Fibroblast of the aortic adventitia (primary cell): ENCODE measurements at regions not wholly inside any gene's neighbourhood (a gene's known extent, or its start where the extent isn't known, plus 50 kb on each side); places are given as distances from the start of the nearest gene placed in this dataset.

Source experiments
- DNase-seq: peaks from one replicate; pipeline ENCODE4 v3.0.0-alpha.2; 2010; ENCODE audit warnings: low read depth
- H3K4me3 ChIP-seq: 2 replicates; pipeline ENCODE4 v1.5.1; 2011; ENCODE audit warnings: low read depth, mild to moderate bottlenecking, control low read depth, low read length, moderate library complexity
- TF ChIP-seq, protein P1 (sequence below): IDR thresholded peaks from 2 replicates; pipeline ENCODE4 v1.5.1; 2011; ENCODE audit warnings: mild to moderate bottlenecking, low read length, control low read depth, inconsistent platforms; ENCODE audit not compliant: insufficient read depth

DNA sequence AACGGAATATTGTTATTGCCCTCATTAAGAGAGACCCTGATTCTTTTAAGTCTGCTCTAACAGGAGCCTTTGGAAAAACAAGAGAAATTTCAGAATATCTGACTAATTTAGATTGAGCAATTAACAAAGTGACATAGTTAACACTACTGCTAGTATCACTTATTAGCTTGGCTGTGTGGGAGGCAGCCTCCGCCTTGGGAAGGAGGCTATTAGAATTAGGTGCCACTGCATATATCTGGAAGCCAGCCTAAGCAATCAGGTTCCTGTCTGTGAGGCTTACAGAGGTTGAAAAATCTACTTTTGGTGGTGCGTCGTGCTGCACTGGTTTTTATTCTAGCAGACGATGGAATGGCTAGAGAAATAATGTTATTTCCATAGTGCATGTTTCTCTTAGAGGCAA lies 227.2 kb downstream of the OLFM4 start:
- TF ChIP-seq, protein P1, sequence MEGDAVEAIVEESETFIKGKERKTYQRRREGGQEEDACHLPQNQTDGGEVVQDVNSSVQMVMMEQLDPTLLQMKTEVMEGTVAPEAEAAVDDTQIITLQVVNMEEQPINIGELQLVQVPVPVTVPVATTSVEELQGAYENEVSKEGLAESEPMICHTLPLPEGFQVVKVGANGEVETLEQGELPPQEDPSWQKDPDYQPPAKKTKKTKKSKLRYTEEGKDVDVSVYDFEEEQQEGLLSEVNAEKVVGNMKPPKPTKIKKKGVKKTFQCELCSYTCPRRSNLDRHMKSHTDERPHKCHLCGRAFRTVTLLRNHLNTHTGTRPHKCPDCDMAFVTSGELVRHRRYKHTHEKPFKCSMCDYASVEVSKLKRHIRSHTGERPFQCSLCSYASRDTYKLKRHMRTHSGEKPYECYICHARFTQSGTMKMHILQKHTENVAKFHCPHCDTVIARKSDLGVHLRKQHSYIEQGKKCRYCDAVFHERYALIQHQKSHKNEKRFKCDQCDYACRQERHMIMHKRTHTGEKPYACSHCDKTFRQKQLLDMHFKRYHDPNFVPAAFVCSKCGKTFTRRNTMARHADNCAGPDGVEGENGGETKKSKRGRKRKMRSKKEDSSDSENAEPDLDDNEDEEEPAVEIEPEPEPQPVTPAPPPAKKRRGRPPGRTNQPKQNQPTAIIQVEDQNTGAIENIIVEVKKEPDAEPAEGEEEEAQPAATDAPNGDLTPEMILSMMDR = no peak

DNA sequence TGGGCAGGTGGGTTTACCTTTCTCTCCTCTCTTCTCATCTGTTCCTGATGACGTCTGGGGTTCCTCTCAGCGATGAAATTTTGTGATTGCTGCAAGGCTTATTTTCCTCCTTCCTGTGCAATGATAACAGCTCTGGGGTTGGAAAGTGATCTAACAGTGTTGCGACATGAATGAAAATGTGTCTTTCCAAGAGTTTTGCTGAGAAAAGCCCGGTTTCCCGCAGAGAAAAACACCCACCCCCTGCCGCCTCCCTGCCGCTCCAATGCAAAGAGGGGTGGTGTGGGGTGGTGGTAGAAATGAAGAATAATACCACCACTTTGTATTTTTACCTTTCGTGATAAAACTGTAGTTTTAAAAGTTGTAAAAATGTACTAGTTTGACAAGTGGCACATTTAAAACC lies 232.0 kb downstream of the OLFM4 start:
- TF ChIP-seq, protein P1 = no peak
- no peak overlapping the region for H3K4me3 ChIP-seq
- no peak for DNase-seq

More for the DNA sequence above, 227.2 kb downstream of the OLFM4 start:
- DNase-seq = no peak
- no peak overlapping the region for H3K4me3 ChIP-seq

DNA sequence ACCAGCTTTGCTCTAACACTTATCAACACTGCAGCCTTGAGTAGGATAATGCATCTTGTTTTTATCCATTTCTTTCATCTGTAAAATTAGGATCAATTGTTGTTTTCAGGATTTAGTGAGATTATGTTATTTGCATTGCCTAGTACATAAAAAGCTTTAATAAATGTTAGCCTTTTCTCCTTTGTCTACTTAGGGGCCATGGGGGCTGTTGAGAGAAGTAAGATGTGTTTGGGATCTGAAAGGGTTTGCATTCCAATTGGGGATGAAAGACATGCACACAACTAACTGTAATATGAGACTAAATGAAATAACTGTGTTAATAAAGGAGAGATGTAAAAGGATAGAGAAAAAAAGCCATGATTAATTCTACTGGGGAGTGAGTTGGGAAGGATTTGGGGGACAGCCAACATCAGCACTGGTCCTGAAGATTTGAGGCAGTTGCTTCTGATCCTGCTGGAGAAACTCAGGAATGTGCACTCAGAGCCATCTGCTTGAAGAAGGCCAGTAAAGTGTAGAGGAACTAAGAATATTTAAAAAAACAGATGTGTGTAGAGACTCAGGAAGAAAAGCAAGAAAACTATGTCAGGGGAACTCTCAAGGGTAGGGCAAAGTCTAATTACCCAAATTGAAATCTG lies 236.3 kb downstream of the OLFM4 start:
- no peak overlapping the region for H3K4me3 ChIP-seq
- TF ChIP-seq, protein P1 = no peak
- no peak for DNase-seq

DNA sequence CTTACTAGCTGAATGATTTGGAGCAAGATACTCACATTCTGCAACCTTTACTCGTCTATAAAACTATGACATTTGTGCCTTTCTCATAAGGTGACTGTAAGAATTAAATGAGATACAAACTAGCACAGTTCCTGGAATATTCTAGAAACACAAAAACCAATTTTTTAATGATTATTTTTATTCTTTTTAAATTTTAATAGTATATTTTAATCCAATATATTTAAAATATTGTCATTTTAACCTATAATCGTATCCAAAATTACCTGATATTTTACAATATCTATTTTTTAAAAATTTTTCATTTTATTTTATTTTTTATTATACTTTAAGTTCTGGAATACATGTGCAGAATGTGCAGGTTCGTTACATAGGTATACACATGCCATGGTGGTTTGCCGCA lies 238.1 kb downstream of the OLFM4 start:
- TF ChIP-seq, protein P1 = no peak
- H3K4me3 ChIP-seq = no peak overlapping the region
- DNase-seq = no peak

DNA sequence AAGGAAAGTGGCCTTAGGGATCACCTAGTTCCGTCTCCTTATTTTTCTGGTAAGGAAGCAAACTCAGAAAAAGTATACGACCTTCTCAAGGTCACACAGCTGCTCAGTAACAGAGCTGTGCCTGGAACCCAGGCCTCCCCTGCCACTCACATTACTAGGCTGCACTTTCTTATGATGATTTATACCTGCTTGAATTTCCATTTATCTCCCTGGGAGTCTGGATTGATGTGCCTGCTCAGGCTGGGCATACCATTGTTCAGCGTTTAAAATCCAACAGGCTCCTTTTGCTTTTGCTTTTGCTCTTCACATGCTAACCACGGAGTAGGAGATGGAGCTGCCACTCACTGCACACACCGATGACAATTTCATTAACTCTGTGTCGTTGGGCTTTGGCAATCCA lies 241.0 kb downstream of the OLFM4 start:
- H3K4me3 ChIP-seq = no peak overlapping the region
- TF ChIP-seq, protein P1 = no peak
- no peak for DNase-seq

DNA sequence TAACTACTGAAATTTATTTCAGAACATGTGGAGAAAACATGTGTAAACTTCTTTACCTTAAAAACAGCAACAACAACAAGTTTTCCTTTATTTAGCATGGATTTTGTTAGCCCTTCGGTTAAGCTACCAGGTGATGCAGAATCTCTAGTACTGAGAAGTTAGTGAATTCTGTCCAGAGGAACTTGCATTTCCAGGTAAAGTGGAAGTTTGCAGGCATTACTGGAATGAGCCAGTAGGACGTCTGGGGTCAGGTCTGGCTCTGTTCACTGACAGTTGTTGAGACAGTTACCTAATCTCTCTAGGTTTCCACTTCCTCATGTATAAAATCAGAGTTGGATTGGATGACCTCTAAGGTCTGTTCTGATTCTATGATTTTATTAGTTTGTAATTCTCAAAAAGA lies 244.3 kb downstream of the OLFM4 start:
- TF ChIP-seq, protein P1 = no peak
- H3K4me3 ChIP-seq = no peak overlapping the region
- DNase-seq = no peak

DNA sequence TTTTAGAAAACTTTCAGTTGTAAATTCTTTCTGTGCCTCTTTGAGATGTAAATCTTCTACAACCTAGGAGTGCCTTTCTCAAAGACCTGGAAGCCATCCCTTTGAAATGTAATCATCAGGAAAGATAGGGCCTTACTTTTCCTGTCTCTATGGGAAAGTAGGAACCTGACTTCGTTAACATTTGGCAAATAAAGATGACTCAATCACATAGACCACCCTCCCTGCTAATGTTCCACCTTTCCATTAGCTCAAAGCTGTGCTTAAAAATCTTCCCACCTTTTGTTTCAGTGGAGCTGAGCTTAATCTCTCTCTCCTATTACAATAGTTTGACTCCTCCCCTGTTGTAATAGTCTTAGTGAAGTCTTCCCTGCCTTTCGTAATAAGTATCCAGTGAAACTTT lies 247.7 kb downstream of the OLFM4 start:
- TF ChIP-seq, protein P1 = no peak

More for the DNA sequence above, 247.7 kb downstream of the OLFM4 start:
- H3K4me3 ChIP-seq = no peak overlapping the region
- no peak for DNase-seq
